K562 (cell line): ENCODE measurements at regions not wholly inside any gene's neighbourhood (a gene's known extent, or its start where the extent isn't known, plus 50 kb on each side); places are given as distances from the start of the nearest gene placed in this dataset.

ENCODE experiments used
- ATAC-seq: fragments of 200-7000 bp; cut with Tn5 transposase; 3 replicates; pipeline ENCODE4 v1.9.1; 2020; ENCODE audit warnings: moderate library complexity
- BruUV-seq: library from RNA; stranded (reverse); fragments of 400-500 nt; replicated peaks from 2 replicates; lab custom pipeline; 2021; lab: Mats Ljungman, UMichigan
- CTCF ChIA-PET: fragments of 300-600 bp; formaldehyde crosslinking; extraction: SDS; loops from one replicate; lab custom pipeline; 2021; ENCODE audit warnings: low intra/inter-chr PET ratio; lab: Yijun Ruan, JAX
- POLR2A ChIA-PET: fragments of 300-600, 350-650 bp; sonication (Branson Sonifier 250); formaldehyde crosslinking; extraction: SDS; loops from one replicate; lab custom pipeline; 2021; ENCODE audit warnings: antibody characterized with exemption, inconsistent platforms; lab: Yijun Ruan, JAX
- DNase-seq, 4 experiments: peaks; one replicate each; pipeline versions ENCODE4 v3.0.0 to v3.0.0-alpha.2; 2011 to 2018; ENCODE audit warnings: low spot score in 3 of 4, mixed read lengths in 3 of 4; ENCODE audit errors: extremely low read depth in 1 of 4
- FAIRE-seq: peaks from 2 replicates; lab custom pipeline; 2011; peaks lifted over from hg19 to GRCh38; lab: Jason Lieb, UNC
- H2AFZ ChIP-seq: 2 replicates; pipeline ENCODE4 v1.6.0; 2011; ENCODE audit warnings: low read depth, low read length, control low read depth, inconsistent platforms
- H3K27ac ChIP-seq: fragments of 200-600 bp; 3 replicates; pipeline ENCODE4 v1.8.0; 2011; ENCODE audit warnings: low read depth, mild to moderate bottlenecking, control low read depth, inconsistent platforms, low read length, moderate library complexity, mixed read lengths; ENCODE audit errors: extremely low read depth
- H3K27me3 ChIP-seq, 2 experiments: fragments of 300-600 bp in 1 of 2; 2 replicates in 1 of 2; 3 replicates in 1 of 2; pipeline versions ENCODE4 v1.6.0 to v1.8.0; 2011; ENCODE audit warnings: inconsistent platforms in 2 of 2, low read length in 2 of 2, mild to moderate bottlenecking in 1 of 2, mixed read lengths in 1 of 2, moderate library complexity in 1 of 2; ENCODE audit not compliant: control insufficient read depth in 2 of 2, insufficient read depth in 2 of 2
- H3K36me3 ChIP-seq: fragments of 300-600 bp; 3 replicates; pipeline ENCODE4 v1.8.0; 2011; ENCODE audit warnings: mild to moderate bottlenecking, low read length, inconsistent platforms; ENCODE audit not compliant: control insufficient read depth, insufficient read depth
- H3K4me1 ChIP-seq, 2 experiments: fragments of 200-600 bp in 1 of 2; replicated peaks in 1 of 2; 2 replicates in 1 of 2; 3 replicates in 1 of 2; pipeline versions ENCODE4 v1.5.1 to v1.8.0; 2011; ENCODE audit warnings: inconsistent platforms in 2 of 2, low read length in 2 of 2, mild to moderate bottlenecking in 1 of 2, mixed read lengths in 1 of 2, moderate library complexity in 1 of 2; ENCODE audit not compliant: control insufficient read depth in 2 of 2, insufficient read depth in 2 of 2
- H3K4me2 ChIP-seq: 2 replicates; pipeline ENCODE4 v1.6.1; 2011; ENCODE audit warnings: low read length, control low read depth, inconsistent platforms, mixed read lengths; ENCODE audit not compliant: insufficient read depth
- H3K4me3 ChIP-seq: fragments of 200-600 bp; sonication (generic), shearing (Covaris generic); 2 replicates; pipeline ENCODE4 v1.5.1; 2016; ENCODE audit warnings: control low read depth, inconsistent platforms
- H3K79me2 ChIP-seq: fragments of 200-600 bp; 3 replicates; pipeline ENCODE4 v1.8.0; 2011; ENCODE audit warnings: low read length, inconsistent platforms; ENCODE audit not compliant: control insufficient read depth, insufficient read depth
- H3K9ac ChIP-seq, 2 experiments: 2 replicates each; pipeline versions ENCODE4 v1.6.0 to v1.6.1; 2011; ENCODE audit warnings: low read depth in 2 of 2, low read length in 2 of 2, control low read depth in 1 of 2, inconsistent platforms in 1 of 2, mild to moderate bottlenecking in 1 of 2, mixed read lengths in 1 of 2; ENCODE audit not compliant: insufficient read depth in 1 of 2
- H3K9me1 ChIP-seq: one replicate; pipeline ENCODE4 v1.6.0; 2011; ENCODE audit warnings: inconsistent platforms, mild to moderate bottlenecking, low read length, moderate library complexity; ENCODE audit not compliant: control insufficient read depth, insufficient read depth
- H3K9me3 ChIP-seq: replicated peaks from 2 replicates; pipeline ENCODE4 v1.5.1; 2011; ENCODE audit warnings: low read depth, low read length, inconsistent platforms; ENCODE audit not compliant: control insufficient read depth, insufficient read depth
- H4K20me1 ChIP-seq: replicated peaks from 2 replicates; pipeline ENCODE4 v1.6.1; 2011; ENCODE audit warnings: low read length, inconsistent platforms, mixed read lengths; ENCODE audit not compliant: control insufficient read depth, insufficient read depth
- E2F6 ChIP-seq, 2 experiments: IDR thresholded peaks; 2 replicates each; pipeline ENCODE4 v1.6.1; 2011; ENCODE audit warnings: borderline replicate concordance in 1 of 2, control low read depth in 1 of 2, low read depth in 1 of 2, low read length in 1 of 2, mild to moderate bottlenecking in 1 of 2, mixed read lengths in 1 of 2, moderate library complexity in 1 of 2; ENCODE audit not compliant: insufficient read depth in 1 of 2, insufficient read length in 1 of 2, poor library complexity in 1 of 2, severe bottlenecking in 1 of 2; ENCODE audit errors: extremely low read depth in 1 of 2
- MTA1 ChIP-seq: fragments of 450-650 bp; IDR thresholded peaks from 2 replicates; pipeline ENCODE4 v1.6.1; 2017; ENCODE audit warnings: borderline replicate concordance
- NCOA1 ChIP-seq: fragments of 450-650 bp; IDR thresholded peaks from 2 replicates; pipeline ENCODE4 v1.6.1; 2016; ENCODE audit warnings: low read depth
- PRDM10 ChIP-seq: fragments of 450-650 bp; IDR thresholded peaks from 2 replicates; pipeline ENCODE4 v1.6.1; 2018; ENCODE audit not compliant: partially characterized antibody
- ZBTB49 ChIP-seq: sonication (generic); formaldehyde crosslinking; IDR thresholded peaks from 2 replicates; pipeline ENCODE4 v1.8.0; 2022; ENCODE audit warnings: missing genetic modification reagents, mild to moderate bottlenecking, borderline replicate concordance
- WGBS: fragments of 100-300 bp; shearing (Covaris generic); methylation state at CpG from one replicate; pipeline ENCODE4 v1.1.6; 2016; ENCODE audit warnings: low coverage, mixed read lengths; ENCODE audit not compliant: insufficient coverage; ENCODE audit errors: missing lambda C conversion rate; 5-methylcytosine and 5-hydroxymethylcytosine counted together
- in situ Hi-C: fragments of 300-500 bp; cut with MboI; formaldehyde crosslinking; loops from 4 replicates; pipeline ENCODE4 v1.15.0; 2018; ENCODE audit warnings: inconsistent platforms, mixed read lengths
- intact Hi-C: fragments of 100-400 bp; cut with micrococcal nuclease; formaldehyde crosslinking; loops from 2 replicates; pipeline ENCODE4 v1.14.2; 2022

- TF ChIP-seq PRDM10, result no peak
- no peak for TF ChIP-seq MTA1
- no peak for TF ChIP-seq NCOA1
- TF ChIP-seq E2F6 (IDR thresholded peaks at IDR 0.05; ENCODE audit: borderline replicate concordance in 1 of 2, extremely low read depth in 1 of 2, insufficient read depth in 1 of 2, insufficient read length in 1 of 2, low read depth in 1 of 2, low read length in 1 of 2, poor library complexity in 1 of 2, severe bottlenecking in 1 of 2), result no peak
These were observed 154.1 kb upstream of the BMP2 start (continued) for GRCh38 chr20:6613280-6613861.

GRCh38 chr20:6612606-6612923 lies 154.9 kb upstream of the BMP2 start:
- H3K9ac ChIP-seq, result no peak overlapping the region
- no peak overlapping the region for H2AFZ ChIP-seq
- H3K4me2 ChIP-seq, result no peak overlapping the region
- no peaks in the 10 kb centered on the region for H4K20me1 ChIP-seq
- H3K9me1 ChIP-seq, result no peaks in the 10 kb centered on the region
- no peaks in the 10 kb centered on the region for H3K79me2 ChIP-seq
- no peaks in the 10 kb centered on the region for H3K27me3 ChIP-seq
- ChIA-PET POLR2A (no interaction called here), CTCF (no interaction called here)
- H3K9me3 ChIP-seq, result no peaks in the 10 kb centered on the region
- BruUV-seq, result no TSS peak
- WGBS, result 0% methylated on average over 1 of the region's 1 CpG
- intact Hi-C loops, result no loop called here
- H3K27ac ChIP-seq, result no peak overlapping the region
- H3K4me1 ChIP-seq, result no peaks in the 10 kb centered on the region
- in situ Hi-C loops, result no loop called here
- FAIRE-seq, result no peak
- no peak for ATAC-seq
- H3K4me3 ChIP-seq, result no peak overlapping the region
- no peak for DNase-seq
- H3K36me3 ChIP-seq, result no peaks in the 10 kb centered on the region
- no peak for TF ChIP-seq ZBTB49 (CRISPR knock-in tag)
